CD4-positive, CD25-positive, alpha-beta regulatory T cell (primary cell): ENCODE measurements at regions not wholly inside any gene's neighbourhood (a gene's known extent, or its start where the extent isn't known, plus 50 kb on each side); places are given as distances from the start of the nearest gene placed in this dataset.
A peak's percentile ranks its signal among the peaks of the same experiment; 100 is the strongest.

ENCODE experiments used
- ATAC-seq, 2 donors: fragments of 150-1000 bp; cut with Tn5 transposase; one replicate each; pipeline ENCODE4 v1.10.0; 2021; ENCODE audit warnings: low read depth in 2 of 2, moderate number of reproducible peaks in 2 of 2, moderate library complexity in 1 of 2
- DNase-seq, 3 donors: peaks; one replicate each; pipeline versions ENCODE4 v3.0.0 to v3.0.0-alpha.2; 2012 to 2022; ENCODE audit warnings: mixed read lengths in 1 of 3
- H3K27ac ChIP-seq: one replicate; pipeline ENCODE4 v1.7.0; 2013; ENCODE audit warnings: mild to moderate bottlenecking, low read length; ENCODE audit not compliant: insufficient read depth, poor library complexity, severe bottlenecking
- H3K27me3 ChIP-seq: one replicate; pipeline ENCODE4 v1.7.0; 2013; ENCODE audit warnings: low read length; ENCODE audit not compliant: control insufficient read depth, insufficient read depth
- H3K36me3 ChIP-seq: one replicate; pipeline ENCODE4 v1.7.0; 2013; ENCODE audit warnings: mild to moderate bottlenecking, low read length, moderate library complexity; ENCODE audit not compliant: control insufficient read depth, insufficient read depth
- H3K4me1 ChIP-seq: 2 replicates; pipeline ENCODE4 v1.7.0; 2013; ENCODE audit warnings: mild to moderate bottlenecking, low read length; ENCODE audit not compliant: insufficient read depth, control insufficient read depth, poor library complexity, severe bottlenecking
- H3K4me3 ChIP-seq: one replicate; pipeline ENCODE4 v1.7.0; 2013; ENCODE audit warnings: low read depth, mild to moderate bottlenecking, low read length, moderate library complexity
- H3K9me3 ChIP-seq, 2 experiments: 1 replicate in 1 of 2; 2 replicates in 1 of 2; pipeline ENCODE4 v1.7.0; 2013; ENCODE audit warnings: low read length in 2 of 2, mild to moderate bottlenecking in 1 of 2, moderate library complexity in 1 of 2; ENCODE audit not compliant: control insufficient read depth in 2 of 2
- H3K27ac Mint-ChIP-seq, 3 donors: one replicate each; pipeline ENCODE4 v1.8.0; 2020 to 2022; ENCODE audit warnings: mild to moderate bottlenecking in 3 of 3, mixed read lengths in 3 of 3, moderate library complexity in 2 of 3
- H3K27me3 Mint-ChIP-seq: one replicate; pipeline ENCODE4 v1.8.0; 2022; ENCODE audit warnings: mild to moderate bottlenecking, mixed read lengths
- H3K36me3 Mint-ChIP-seq: one replicate; pipeline ENCODE4 v1.8.0; 2020; ENCODE audit warnings: mixed read lengths
- H3K4me1 Mint-ChIP-seq, 4 donors: one replicate each; pipeline ENCODE4 v1.8.0; 2020 to 2022; ENCODE audit warnings: mixed read lengths in 4 of 4, mild to moderate bottlenecking in 1 of 4
- H3K4me3 Mint-ChIP-seq, 4 donors: one replicate each; pipeline ENCODE4 v1.8.0; 2020 to 2022; ENCODE audit warnings: mild to moderate bottlenecking in 4 of 4, mixed read lengths in 4 of 4, moderate library complexity in 3 of 4
- H3K9me3 Mint-ChIP-seq, 7 donors: one replicate each; pipeline ENCODE4 v1.8.0; 2020 to 2022; ENCODE audit warnings: mixed read lengths in 7 of 7, mild to moderate bottlenecking in 3 of 7, moderate library complexity in 2 of 7

DNA sequence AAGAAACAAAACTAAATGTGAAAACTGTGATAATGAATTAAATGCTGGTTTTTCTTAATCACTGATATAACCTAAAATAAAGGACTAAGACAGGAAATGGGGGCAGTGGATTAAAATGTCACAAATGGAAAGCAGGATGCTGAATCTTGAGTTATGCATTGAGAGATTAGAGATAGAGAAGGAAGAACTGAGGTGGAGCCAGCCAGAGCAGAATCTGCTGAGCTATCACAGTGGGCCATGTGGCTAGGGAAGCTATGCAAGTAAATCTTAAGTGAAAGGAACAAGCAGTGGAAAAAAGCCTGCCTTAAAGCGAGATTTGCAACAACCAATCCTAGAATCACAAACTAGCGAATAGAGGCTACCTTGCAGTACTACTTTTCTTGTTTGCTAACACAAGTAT lies 188.5 kb upstream of the RASA1 start:
- Mint-ChIP-seq H3K27ac (no peak overlapping the region), H3K27me3 (no peaks in the 10 kb centered on the region), H3K4me1 (peaks cover 38 to 64% (median 60%) of the 10 kb centered on the region in 4 donors), H3K9me3 (peaks cover 0 to 1% (median 0%) of the 10 kb centered on the region in 7 donors), H3K36me3 (no peaks in the 10 kb centered on the region), H3K4me3 (peak overlapping the region in 1 of 4 donors; percentile 47)
- Histone ChIP-seq H3K9me3 (peaks cover 0 to under 1% of the 10 kb centered on the region in 2 experiments), H3K4me1 (peaks cover 40% of the 10 kb centered on the region), H3K4me3 (no peak overlapping the region), H3K27me3 (no peaks in the 10 kb centered on the region), H3K36me3 (no peaks in the 10 kb centered on the region), H3K27ac (no peak overlapping the region)
- peak in 1 of 3 donors; percentile 13 for DNase-seq
- ATAC-seq, result no peak

DNA sequence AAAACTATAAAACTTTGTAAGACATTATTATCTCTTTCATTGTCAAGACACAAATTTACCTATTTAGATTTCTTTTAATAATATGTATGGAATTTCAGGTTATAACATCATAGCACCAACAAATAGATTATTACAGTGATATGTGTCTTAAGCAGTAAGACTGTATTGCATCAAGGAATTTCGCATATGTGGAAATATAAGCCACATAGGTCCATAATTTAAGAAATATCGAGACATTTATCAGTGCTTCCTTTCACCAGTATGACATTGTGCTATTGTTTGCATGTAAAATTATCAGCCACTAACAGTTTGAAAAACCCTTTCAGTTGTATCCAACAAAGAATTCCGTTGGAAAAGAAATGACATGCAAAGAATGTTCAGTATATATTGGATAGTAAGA lies 186.7 kb upstream of the RASA1 start:
- peaks cover 0 to 4% of the 10 kb centered on the region in 2 experiments for H3K9me3 ChIP-seq
- Mint-ChIP-seq H3K36me3 (no peaks in the 10 kb centered on the region), H3K4me1 (peaks cover 27 to 48% (median 44%) of the 10 kb centered on the region in 4 donors), H3K4me3 (peak overlapping the region; percentile 10 to 84 (median 72)), H3K27me3 (no peaks in the 10 kb centered on the region), H3K9me3 (peaks cover 0 to 5% (median 1%) of the 10 kb centered on the region in 7 donors), H3K27ac (peak overlapping the region in 2 of 3 donors; percentile 53 to 74)
- peak overlapping the region; percentile 65 for H3K4me3 ChIP-seq
- DNase-seq, result no peak
- no peak overlapping the region for H3K27ac ChIP-seq
- no peaks in the 10 kb centered on the region for H3K36me3 ChIP-seq
- H3K4me1 ChIP-seq, result peaks cover 22% of the 10 kb centered on the region
- no peaks in the 10 kb centered on the region for H3K27me3 ChIP-seq
- ATAC-seq, result no peak

DNA sequence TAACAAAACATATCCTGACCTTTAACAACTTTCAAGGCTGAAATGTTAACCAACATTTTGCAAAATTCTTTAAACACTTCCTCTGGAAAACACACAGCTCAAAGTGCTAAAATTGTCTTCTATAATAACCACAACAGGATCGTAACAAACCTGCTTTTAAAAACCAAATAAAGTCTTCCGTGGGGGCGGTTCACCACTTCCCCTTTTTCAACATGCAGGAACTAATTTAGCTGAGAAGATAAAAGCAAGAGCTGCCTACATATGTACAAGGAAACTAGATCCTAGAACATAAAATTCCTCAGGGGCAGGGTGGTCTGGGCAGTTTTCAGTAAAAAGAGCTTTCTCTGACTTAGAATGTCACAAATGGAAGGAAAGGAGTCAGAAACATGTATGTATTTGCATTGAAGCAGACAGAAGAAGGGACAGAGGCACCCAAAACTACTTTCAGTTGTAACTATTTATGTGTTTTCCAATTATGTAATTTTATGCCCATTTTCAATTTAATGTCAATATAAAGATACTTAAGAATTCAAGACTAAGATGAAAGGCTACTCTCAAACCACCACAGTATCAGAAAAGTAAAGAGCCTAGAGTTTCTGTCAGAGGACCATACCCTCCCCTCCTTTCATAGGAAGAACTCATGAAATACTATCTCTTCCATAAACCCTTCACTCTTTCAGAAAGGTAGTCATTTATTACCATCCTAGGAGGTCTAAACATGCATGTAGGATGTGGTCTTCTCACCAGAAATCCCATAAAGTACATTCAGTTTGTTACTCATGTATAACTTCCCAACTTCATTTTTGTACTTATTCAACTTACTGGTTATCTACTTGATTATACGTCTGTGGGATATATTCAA lies 185.9 kb upstream of the RASA1 start:
- peak overlapping the region; percentile 65 for H3K4me3 ChIP-seq
- no peaks in the 10 kb centered on the region for H3K36me3 ChIP-seq
- Mint-ChIP-seq H3K36me3 (no peaks in the 10 kb centered on the region), H3K27ac (peak overlapping the region; percentile 53 to 76 (median 74)), H3K4me3 (peak overlapping the region; percentile 65 to 84 (median 73)), H3K9me3 (peaks cover 0 to 5% (median 1%) of the 10 kb centered on the region in 7 donors), H3K27me3 (no peaks in the 10 kb centered on the region), H3K4me1 (peaks cover 27 to 46% (median 41%) of the 10 kb centered on the region in 4 donors)
- peaks cover 22% of the 10 kb centered on the region for H3K4me1 ChIP-seq
- H3K9me3 ChIP-seq, result peaks cover 0 to 4% of the 10 kb centered on the region in 2 experiments
- no peaks in the 10 kb centered on the region for H3K27me3 ChIP-seq
- H3K27ac ChIP-seq, result peak overlapping the region; percentile 43
- ATAC-seq (peak; percentile 60 to 82), DNase-seq (peak in 2 of 3 donors; percentile 35 to 71)

DNA sequence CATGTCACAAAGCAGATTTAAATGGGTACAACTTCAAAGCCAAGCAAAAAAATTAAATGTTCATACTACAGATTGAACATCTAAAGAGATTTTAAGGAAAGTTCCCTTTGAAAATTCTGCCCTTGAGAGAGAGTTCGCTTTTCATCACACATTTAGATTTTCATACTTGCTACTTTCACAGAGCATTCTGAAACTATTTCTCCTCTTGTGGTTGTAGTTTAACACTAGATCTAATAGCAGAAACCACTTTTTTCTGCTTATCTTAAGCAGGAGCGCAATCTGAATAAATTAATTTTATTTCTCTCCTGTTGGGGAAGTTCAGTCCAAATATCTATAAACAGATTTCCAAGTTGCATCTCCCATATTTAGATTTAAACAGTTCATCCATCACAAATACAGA lies 173.3 kb upstream of the RASA1 start:
- no peak overlapping the region for H3K4me3 Mint-ChIP-seq
- H3K27ac ChIP-seq, result no peak overlapping the region

DNA sequence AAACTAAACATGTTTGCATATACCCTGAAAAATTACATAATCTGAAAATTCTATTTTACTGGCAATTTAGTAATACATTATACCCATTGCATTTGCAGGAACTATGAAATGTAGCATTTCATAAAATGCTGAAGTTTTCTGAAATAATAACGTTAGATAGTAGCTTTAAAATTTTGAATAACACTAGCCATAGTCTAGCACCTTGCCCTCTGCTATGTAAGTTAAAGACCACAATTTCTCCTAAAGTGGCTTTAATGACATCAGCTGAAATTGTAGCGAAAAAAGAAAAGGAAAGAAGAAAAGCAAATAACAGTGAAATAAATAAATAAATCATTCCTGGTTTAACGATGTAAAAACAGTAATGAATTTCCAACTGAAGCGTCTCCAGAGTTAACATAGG lies 172.8 kb upstream of the RASA1 start:
- Mint-ChIP-seq H3K4me3 (no peak overlapping the region), H3K4me1 (peaks cover 4 to 20% (median 9%) of the 10 kb centered on the region in 4 donors), H3K36me3 (no peaks in the 10 kb centered on the region), H3K27me3 (no peaks in the 10 kb centered on the region), H3K9me3 (peaks cover 0 to 3% (median 2%) of the 10 kb centered on the region in 7 donors), H3K27ac (peak overlapping the region in 1 of 3 donors; percentile 78)
- H3K4me1 ChIP-seq, result no peaks in the 10 kb centered on the region
- DNase-seq (no peak), ATAC-seq (no peak)
- no peak overlapping the region for H3K4me3 ChIP-seq
- H3K27ac ChIP-seq, result no peak overlapping the region
- no peaks in the 10 kb centered on the region for H3K27me3 ChIP-seq
- H3K36me3 ChIP-seq, result no peaks in the 10 kb centered on the region
- H3K9me3 ChIP-seq, result no peaks in the 10 kb centered on the region

More for the DNA sequence above, 173.3 kb upstream of the RASA1 start:
- H3K4me1 Mint-ChIP-seq, result peaks cover 4 to 20% (median 8%) of the 10 kb centered on the region in 4 donors
- no peak for ATAC-seq
- Histone ChIP-seq H3K36me3 (no peaks in the 10 kb centered on the region), H3K9me3 (no peaks in the 10 kb centered on the region), H3K27me3 (no peaks in the 10 kb centered on the region), H3K4me3 (no peak overlapping the region), H3K4me1 (no peaks in the 10 kb centered on the region)
- H3K9me3 Mint-ChIP-seq, result peaks cover 0 to 7% (median 2%) of the 10 kb centered on the region in 7 donors
- H3K27me3 Mint-ChIP-seq, result no peaks in the 10 kb centered on the region
- H3K36me3 Mint-ChIP-seq, result no peaks in the 10 kb centered on the region
- no peak for DNase-seq
- H3K27ac Mint-ChIP-seq, result peak overlapping the region in 2 of 3 donors; percentile 31 to 45

DNA sequence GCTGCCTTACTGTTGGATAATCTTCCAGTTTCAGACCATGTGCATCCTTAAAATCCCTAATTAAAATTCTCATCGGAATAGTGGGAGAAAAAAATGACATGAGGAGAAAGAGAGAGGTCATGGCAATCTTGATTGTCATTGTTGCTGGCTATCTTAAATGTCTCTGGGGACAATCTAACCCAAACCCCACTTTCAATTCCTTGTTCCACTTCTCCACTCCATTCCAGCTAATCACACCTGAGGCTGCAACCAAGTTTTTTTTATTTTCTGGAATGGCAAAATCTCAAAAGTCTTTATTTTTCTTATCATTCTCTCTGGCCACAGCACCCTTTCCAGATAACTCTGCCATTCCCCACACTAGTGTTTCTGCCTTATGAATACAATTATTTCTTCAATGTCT lies 171.9 kb upstream of the RASA1 start:
- ATAC-seq (no peak), DNase-seq (no peak)
- Mint-ChIP-seq H3K9me3 (peaks cover 0 to 2% (median 0%) of the 10 kb centered on the region in 7 donors), H3K4me1 (peaks cover 4 to 20% (median 9%) of the 10 kb centered on the region in 4 donors), H3K27me3 (no peaks in the 10 kb centered on the region), H3K4me3 (no peak overlapping the region), H3K36me3 (no peaks in the 10 kb centered on the region), H3K27ac (peak overlapping the region in 1 of 3 donors; percentile 3)
- Histone ChIP-seq H3K4me1 (no peaks in the 10 kb centered on the region), H3K4me3 (no peak overlapping the region), H3K27ac (no peak overlapping the region), H3K9me3 (no peaks in the 10 kb centered on the region), H3K27me3 (no peaks in the 10 kb centered on the region), H3K36me3 (no peaks in the 10 kb centered on the region)

DNA sequence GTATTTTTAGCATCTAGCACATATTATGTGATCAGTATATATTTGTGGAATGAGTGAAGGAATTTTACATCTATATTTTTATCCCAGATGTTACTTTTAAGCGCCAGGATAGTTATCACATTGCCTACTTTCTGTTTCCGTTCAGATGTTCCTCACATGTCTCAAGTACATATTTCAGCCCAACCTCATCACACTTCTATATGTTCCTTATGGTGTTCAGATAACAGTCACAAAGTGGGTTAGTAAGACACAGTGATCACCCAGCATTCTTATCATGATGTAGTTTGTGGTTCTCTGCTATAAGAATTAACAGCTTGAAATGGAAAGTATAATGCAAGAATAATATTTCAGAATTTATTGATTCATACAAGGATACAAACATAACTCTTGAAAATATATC lies 170.0 kb upstream of the RASA1 start:
- no peak overlapping the region for H3K4me3 ChIP-seq
- Mint-ChIP-seq H3K4me1 (peaks cover 11 to 24% (median 11%) of the 10 kb centered on the region in 4 donors), H3K4me3 (no peak overlapping the region), H3K27me3 (no peaks in the 10 kb centered on the region), H3K9me3 (peaks cover 0 to 2% (median 0%) of the 10 kb centered on the region in 7 donors), H3K27ac (no peak overlapping the region), H3K36me3 (no peaks in the 10 kb centered on the region)
- ATAC-seq (no peak), DNase-seq (no peak)
- H3K36me3 ChIP-seq, result no peaks in the 10 kb centered on the region
- no peaks in the 10 kb centered on the region for H3K4me1 ChIP-seq
- no peak overlapping the region for H3K27ac ChIP-seq
- no peaks in the 10 kb centered on the region for H3K27me3 ChIP-seq
- H3K9me3 ChIP-seq, result no peaks in the 10 kb centered on the region
